ENCODE measurements at regions not wholly inside any gene's neighbourhood (a gene's known extent, or its start where the extent isn't known, plus 50 kb on each side); places are given as distances from the start of the nearest gene placed in this dataset.
"Not testable (repeated sequence)": the region's sequence is repeated elsewhere in the genome, so short reads cannot be mapped to it uniquely, and the experiment has no call there.

DNA sequence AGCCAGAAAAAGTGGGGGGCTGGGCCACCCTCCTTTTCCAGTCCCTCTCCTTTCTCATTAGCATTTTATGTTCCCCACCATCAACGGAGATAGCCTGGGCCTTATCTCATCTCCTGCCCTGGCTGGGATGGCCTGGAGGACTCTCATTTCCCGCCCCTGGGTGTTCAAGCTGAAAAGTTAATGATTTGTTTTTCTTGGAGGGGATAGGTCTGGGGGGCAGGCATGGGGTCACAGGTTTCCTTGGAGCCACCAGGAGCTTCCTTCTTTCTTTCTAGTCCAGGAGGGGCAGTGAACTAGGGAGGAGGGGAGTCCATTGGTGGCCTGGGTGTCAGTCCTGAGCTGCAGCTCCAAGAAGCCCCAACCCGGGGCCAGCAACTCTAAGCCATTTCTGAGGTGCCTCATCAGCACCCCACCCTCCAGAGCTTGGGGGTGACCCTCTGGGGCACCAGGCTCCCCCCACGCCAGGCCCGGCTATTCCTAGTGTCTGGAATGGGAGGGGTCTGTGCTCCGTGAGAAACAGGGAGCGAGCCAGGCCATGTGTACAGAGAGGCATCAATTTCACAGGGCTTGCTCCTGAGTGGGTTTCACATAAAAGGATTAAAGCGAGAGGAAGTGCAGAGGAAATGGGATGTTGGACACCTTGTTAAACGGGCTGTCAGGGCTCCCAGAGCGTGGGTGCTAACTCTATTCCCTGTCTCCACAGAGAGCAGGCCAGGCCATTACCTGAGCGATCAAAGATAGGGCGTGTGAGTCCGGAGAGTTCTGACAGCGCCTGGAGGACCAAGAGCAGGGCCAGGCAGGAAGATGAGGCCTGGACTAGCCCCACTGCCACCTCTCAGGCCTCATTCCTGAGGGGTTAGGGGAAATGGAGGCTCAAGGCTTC, 90.6 kb upstream of the LHX1 start:
- DNase-seq (ENCODE audit: low spot score) = no peak

DNA sequence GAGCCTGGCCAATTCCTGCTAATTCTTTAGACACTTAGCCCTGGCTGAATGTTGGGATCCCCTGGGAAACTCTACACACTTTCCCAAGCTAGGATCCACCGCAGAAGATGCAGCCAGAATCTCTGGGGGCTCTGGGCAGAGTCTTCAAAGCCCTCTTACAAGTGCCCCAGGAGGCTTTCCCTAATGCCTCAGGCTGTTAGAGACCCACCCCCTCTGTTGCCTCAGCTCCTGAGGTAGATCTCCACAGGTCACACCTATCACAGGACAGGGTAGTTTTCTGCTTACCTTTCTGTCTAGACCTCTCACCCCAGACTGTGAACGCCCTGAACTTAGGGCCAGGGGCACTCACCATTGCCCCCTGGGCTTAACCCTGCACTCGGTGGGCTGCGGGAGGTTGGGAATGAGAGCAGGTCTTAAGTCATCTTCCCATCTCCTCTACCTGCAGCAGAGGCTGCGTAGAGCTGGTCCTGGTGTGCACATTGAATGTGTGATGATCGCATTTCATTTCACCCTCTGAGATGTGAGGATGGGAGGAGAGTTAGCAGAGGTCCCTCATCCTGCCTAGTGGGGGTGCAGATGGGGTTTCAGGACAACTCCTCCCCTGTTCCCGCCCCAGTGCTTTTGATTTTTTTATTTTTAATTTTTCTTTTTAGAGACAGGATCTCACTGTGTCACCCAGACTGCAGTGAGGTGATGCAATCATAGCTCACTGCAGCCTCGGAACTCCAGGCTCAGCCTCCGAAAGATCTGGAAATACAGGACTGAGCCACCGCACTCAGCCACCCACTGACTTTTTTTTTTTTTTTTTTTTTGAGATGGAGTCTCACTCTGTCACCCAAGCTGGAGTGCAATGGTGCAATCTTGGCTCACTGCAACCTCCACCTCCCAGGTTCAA, 89.0 kb upstream of the LHX1 start:
- no peak for DNase-seq (ENCODE audit: low spot score)

DNA sequence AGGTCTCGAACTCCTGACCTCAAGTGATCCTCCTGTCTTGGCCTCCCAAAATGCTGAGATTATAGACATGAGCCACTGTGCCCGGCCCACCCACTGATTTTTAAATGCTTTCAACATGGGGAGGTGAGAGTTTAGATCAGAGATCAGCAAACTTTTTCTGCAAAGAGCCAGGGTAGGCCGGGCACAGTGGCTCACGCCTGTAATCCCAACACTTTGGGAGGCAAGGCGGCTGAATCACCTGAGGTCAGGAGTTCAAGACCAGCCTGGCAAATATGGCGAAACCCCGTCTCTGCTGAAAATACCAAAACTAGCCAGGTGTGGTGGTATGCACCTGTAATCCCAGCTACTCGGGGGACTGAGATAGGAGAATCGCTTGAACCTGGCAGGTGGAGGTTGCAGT, 88.3 kb upstream of the LHX1 start:
- not testable (repeated sequence) for DNase-seq (ENCODE audit: low spot score)

DNA sequence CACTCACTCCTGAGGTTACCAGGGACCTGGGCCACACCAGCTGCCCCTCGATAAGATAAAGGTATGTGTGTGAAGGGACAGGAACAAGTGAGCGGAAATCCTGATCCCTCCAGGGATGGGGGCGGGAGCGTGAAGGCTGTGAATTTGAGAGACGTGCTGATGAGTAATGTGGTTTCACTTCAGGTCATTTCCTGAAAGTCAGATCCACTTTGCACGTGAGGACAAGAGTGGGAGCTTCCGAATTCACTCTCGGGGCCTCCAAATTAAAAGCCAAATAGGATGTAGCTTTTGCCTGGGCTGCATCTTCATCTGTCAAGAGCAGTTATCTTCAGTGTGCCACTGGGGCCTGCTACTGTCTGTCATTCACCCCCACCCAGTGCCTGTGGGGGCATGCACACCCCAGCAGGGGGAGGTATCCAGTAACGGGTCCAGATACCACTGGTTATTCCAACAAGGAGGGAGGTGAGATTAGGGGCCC, 87.4 kb upstream of the LHX1 start:
- no peak for DNase-seq (ENCODE audit: low spot score)

DNA sequence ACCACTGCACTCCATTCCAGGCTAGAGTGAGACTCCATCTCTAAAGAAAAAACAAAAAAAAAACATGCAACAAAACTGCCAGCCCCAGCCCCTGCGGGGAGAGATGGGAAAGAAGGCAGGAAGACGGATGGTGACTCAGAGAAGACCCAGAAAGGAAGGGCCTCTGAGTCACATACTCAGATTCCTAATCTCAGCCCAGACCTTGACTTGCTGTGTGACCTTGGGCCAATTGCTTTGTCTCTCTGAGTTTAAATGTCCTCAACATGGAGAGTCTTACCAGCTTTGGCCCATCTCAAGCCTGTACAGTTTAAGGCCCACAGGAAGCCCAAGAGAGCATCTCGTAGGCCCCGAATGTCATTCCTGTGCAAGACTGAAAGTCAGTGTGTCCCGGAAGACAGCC, 86.5 kb upstream of the LHX1 start:
- DNase-seq (ENCODE audit: low spot score) = no peak

DNA sequence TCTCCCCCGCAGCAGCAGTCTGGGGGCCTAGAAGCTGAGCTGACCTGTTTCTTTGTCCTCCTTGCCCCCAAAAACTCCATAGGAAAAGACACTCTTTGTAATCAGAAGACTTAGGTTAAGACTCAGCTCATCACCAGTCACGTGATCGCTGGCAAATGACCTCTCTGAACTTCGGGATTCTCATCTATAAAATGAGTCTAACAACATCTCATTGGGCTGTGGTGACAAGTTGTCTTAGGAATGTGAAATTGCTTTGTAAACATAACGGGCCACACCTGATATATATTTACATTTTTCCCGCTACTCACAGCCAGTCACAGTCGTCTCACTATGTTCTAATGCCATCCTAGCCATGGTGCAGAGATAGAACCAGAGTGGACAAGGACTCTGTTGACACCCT, 86.0 kb upstream of the LHX1 start:
- DNase-seq (ENCODE audit: low spot score) = no peak

DNA sequence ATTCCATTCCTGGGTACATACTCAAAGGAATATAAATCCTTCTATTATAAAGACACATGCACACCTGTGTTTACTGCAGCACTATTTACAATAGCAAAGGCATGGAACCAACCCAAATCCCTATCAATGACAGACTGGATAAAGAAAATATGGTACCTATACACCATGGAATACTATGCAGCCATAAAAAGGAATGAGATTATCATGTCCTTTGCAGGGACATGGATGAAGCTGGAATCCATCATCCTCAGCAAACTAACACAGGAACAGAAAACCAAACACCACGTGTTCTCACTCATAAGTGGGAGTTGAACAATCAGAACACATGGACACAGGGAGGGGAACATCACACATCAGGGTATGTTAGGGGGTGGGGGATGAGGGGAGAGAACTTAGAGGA, 84.8 kb upstream of the LHX1 start:
- not testable (repeated sequence) for DNase-seq (ENCODE audit: low spot score)

DNA sequence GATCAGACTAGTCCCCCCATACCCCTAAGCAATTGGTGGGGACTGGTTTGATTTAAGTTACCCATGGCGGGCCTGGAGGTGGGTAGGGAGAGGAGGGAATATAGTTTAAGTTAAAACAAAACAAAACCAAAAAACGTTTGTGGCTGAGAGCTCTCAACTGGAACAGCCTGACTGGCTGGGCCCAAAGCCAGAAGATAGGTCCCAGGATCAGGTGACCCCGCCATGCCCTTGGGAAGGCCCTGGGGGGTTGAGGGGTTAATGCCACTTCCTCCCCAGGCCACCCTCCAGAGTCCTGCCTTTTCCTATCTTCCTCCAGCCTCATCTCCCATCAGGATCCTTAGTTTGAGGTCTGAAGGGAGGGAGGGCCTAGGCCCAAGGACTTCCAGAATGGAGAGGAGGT, 82.3 kb upstream of the LHX1 start:
- DNase-seq (ENCODE audit: low spot score) = no peak

DNA sequence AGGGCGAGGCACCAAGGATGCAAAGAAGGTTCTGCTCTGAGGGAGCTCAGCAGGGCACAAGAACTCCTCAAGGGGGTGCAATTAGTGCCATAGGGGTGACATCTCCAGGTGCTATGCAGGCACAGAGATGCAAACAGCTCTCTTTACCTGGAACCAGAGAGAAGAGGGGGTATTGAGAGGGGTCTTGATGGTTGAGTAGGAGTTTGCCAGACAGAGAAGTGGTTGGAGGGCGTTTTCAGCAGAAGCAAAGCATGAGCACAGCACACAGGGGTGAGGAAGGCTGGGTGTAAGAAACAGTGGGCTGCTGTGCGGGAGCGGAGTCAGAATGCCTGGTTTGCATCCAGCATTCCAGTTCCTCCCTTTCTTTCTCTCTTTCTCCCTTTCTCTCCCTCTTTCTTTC, 81.8 kb upstream of the LHX1 start:
- no peak for DNase-seq (ENCODE audit: low spot score)

DNA sequence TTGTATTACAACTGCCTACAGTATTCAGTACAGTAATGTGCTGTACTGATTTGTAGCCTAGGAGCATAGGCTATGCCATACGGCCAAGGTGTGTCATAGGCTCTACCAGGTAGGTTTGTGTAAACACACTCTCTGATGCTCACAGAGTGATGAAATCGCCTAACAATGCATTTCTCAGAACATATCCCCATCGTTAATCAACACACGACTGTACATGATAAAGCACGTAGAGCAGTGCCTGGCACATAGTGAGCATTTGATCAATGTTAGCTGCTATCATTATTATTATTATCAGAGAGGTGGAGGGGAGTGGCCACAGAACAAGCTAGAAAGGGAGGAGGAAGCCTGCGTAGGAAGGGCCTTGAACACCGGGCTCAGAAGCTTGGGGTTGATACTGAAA, 81.1 kb upstream of the LHX1 start:
- no peak for DNase-seq (ENCODE audit: low spot score)

DNA sequence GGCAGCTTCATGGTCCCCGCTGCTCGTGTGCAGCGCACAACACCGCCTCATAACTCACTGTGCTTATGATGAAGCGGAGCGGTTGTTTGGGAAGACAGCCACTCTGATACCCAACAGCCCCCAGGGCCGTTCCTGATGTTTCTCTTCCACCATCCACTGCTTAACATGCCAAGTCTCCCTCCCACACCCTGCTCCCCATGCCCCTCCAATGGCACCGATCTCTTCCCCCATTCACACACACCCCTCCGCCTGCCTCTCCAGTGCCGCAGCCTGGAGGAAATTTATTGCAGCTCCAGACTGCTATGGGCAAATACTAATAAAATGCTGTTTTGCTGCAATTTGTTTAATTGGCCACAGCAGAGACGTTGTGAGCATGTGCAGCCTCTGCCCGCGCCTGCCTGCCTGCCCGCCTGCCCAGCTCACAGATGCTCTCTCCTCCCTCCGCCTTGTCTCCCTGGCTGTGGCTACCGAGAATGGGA, 80.3 kb upstream of the LHX1 start:
- no peak for DNase-seq (ENCODE audit: low spot score)

DNA sequence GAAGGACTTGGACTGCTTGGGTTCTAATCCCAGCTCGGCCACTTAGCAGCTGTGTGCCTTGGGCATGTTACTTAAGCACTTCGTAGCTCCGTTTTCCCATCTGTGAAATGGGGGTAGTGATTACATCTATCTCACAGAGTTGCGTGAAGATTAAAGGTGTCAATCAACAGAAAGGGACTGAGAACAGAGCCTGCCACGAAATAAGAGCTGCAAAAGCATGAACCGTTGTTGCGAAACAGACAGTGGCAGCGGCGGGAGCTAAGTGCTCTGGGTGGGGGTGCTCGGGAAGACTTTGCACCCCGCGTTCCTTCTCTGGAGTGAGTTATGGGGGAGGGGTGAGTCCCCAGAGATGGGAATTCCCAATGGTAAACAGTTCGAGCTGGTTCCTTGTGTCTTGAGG, 79.6 kb upstream of the LHX1 start:
- DNase-seq (ENCODE audit: low spot score) = no peak

DNA sequence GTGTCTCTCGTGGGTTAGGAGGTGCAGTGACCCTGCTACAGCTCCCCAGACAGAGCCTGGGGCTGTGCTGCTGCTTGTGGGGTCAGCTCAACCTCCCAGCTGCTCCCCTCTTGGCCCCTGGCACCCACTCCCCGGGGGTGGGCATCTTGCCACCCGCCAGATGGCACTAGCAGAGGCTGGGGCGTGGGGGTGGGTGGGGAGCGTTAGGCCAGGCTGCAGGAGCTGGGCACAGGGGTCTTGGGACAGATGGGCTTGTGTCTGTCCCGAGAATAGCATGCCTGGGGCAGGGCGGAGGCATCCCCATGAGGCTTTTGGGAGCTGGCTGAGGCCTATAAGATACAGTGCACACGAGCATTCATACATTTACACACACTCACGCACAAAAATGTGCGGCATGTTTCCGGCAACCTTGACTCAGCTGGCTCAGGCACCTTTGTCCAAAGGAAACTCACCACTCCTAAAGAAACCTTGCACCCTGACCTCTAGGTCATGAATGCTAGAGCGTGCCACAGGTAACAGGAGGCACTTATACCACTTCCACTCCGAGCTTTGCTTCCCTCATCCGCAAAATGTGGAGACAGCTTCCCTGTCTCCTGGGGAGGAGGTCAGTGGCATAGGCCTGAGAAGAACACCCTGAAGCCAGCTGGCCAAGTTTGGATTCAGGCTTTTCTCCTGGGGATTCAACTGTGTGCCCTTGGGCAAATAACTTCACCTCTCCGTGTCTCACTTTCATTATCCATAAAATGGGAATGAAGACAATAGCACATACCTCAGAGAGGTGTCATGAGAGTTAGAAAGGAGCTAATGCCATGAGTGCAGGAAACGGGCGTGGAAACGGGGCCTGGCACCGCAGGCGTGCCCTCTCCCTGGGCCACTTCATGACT, 78.9 kb upstream of the LHX1 start:
- no peak for DNase-seq (ENCODE audit: low spot score)

DNA sequence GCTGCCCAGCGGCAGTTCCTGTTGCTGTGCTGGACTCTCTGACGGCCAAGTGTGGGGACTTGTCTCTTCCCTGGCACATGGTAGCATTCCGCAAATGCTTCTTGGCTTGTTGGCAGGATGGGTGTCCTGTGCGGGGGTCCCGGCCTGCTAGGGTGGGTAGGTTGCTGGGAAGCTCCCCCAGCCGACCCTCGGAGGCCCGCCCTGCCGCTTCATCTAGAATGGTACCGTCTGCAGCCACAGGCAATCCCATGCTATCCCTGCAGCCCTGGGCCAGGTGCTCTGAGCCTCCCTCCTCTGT, 78.3 kb upstream of the LHX1 start:
- no peak for DNase-seq (ENCODE audit: low spot score)

DNA sequence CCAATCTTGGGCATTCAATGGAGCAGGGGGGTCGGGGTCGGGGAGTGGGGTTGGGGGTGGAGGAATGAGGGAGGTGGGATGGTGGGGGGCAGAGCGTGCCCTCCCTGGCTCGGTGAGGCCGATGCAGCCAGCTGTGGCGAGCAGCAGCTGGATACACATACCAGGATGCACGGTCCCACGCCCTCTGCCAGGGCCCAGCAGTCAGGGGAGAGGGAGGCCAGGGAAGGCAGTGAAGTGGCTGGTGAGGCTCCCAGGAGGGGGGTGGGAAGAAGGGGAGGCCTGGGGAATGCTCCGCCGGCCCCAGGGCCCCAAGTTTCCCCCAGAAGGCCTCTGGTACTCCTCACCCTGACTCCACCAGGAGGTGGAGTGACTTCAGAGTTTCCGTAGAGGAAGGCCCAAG, 77.6 kb upstream of the LHX1 start:
- no peak for DNase-seq (ENCODE audit: low spot score)

DNA sequence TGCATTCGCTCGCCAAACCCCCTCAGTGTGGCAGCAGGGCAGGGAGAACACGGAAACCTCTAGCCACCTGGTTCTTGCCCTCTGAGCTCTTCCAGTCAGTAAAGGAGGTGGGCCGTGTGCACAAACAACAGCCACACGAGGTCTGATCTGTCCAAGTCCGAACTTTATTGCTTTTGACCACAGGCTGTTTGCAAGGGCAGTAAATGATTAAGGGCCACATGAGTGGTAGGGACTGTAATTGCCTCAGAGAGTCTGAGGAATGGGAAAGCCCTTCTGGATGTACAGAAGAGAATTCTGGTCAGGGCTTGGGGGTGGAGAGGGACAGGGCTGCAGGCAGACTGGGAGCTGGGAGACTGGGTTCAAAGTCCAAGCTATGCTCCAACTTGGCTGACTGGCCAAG, 75.7 kb upstream of the LHX1 start:
- DNase-seq (ENCODE audit: low spot score) = no peak

DNA sequence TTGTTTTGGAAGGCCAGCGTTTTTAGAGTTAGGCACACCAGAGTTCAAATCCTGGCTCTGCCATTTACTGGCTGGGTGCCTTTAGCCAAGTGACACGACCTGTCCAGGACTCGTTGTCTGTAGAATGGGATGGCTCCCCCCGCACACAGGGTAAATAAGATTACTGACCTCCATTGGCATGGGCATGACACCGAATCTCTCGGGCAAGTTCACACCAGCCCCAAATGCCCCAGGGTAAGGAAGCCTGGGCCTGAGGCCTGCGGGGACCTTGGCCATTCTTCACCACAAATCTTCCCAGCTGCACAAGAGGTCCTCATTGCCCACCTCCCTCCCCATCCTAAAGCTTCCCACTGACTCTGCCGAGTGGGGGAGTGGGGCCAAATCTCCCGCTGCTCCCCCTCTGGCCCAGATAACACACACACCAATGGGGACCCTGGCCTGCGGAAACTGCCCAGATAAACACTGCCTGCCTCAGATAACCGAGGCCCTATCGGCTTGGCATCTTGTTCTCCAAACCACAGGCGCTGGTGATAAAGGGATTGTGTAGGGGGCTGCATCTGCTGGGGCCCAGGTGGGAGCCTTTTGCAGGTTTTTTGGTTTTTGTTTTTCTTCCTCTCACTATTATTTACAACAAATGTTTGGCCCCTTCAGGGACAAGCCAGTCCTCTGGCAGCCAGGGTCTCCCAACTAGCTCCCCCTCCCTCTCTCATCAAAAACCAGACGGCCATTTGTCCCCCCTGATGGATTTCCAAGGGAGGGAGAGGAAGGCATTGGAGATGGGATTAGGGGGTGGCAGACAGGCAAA, 75.0 kb upstream of the LHX1 start:
- no peak for DNase-seq (ENCODE audit: low spot score)

DNA sequence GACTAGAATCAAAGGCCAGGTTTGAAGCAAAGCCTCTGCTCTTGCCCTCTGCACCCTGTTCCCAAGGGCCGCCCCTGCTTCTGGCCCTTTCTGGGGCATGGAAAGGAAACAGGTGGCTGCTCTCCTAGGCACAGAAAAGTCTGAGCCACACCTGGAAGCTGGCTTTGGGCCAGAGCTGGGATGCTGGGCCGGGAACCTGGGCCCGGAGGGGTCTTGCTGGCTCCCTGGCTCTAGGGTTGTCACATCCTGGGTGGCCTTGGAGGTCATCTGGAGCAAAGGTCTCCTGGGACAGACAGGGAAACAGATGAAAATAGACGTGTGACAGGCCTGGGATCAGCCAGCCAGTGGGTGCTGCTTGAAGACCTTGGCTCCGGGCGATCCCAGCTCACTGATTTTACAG, 74.1 kb upstream of the LHX1 start:
- no peak for DNase-seq (ENCODE audit: low spot score)

DNA sequence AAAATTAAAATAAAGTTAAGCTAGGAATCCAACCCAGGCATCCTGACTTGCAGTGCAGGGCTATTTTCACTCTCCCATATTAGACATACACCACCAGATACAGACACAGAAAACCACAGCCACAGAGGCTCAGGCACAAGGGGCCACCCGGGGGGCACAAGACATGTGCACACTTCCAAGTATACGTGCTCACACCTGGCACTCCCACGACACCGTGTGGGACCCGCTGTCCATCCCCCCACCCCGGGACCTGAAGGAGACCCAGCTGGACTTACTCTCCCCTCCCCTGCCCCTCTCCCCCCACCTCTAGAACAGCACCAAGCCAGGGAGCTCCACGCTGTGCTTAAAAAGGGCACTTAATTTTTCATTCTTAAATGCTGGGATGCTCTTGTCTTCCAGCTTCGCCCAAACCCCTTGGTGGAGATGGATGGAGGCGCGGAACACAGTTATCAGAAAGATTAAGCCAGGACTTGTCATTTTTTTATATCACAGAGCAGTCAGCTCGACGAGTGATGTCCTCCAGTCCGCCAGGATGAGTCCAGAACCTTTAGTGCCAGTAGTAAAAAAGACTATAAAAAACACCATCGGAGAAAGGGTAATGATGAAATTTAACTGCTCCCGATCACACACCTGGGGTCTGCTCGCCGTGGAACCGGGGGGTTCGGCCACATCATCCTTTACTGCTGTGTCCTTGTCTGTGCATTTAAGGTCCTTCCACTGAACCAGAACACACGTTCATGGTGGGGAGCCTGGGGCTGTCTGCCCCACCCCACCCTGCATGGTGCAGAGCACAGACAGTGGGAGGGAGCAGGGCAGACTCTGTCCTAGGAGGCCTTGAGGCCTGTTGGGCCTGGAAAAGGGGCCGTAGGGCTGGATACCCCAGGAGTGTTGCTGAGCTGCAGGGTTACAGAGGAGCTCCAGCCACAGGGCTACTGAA, 73.3 kb upstream of the LHX1 start:
- DNase-seq (ENCODE audit: low spot score) = no peak

DNA sequence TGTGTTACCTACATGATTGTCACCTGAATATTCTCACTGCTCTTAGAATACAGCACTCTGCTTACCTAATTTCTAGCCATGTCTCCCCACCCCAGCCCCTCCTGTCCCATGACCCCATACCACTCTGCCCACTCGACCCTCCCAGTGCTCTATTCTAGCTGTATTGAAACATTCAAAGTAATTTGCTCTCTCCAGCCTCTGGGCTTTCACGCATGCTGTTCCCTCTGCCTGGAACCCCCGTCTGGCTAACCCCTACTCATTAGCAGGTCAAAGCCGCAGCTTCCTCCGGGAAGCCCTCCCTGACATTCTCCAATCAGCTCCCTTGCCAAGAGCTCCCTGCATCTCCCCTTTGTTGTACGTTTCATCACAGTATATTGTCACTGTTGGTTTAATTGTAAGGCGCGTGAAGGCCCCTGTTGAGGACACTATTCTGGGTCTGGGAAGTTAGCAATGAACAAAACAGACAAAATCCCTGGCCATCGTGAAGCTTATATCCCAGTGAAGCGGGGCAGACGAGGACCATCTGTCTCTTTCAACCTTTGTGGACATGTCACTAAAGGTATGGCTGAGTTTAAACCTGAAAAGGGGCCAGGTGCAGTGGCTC, 72.3 kb upstream of the LHX1 start:
- no peak for DNase-seq (ENCODE audit: low spot score)

All from hematopoietic multipotent progenitor cell treated with erythropoietin and hydrocortisone succinate and interleukin-3 and kit ligand, for 15 days (in vitro differentiated cells).